HL-60 (cell line): ENCODE measurements at regions not wholly inside any gene's neighbourhood (a gene's known extent, or its start where the extent isn't known, plus 50 kb on each side); places are given as distances from the start of the nearest gene placed in this dataset.

Source experiments
- DNase-seq, 2 experiments: peaks; one replicate each; pipeline ENCODE4 v3.0.0-alpha.2; 2010 to 2020; ENCODE audit warnings: low read depth in 1 of 2, low spot score in 1 of 2
- H3K27ac ChIP-seq: fragments of 250-450 bp; sonication (Bioruptor Pico); replicated peaks from 2 replicates; pipeline ENCODE4 v1.5.1; 2020; ENCODE audit warnings: mild to moderate bottlenecking, moderate library complexity
- H3K27me3 ChIP-seq: fragments of 250-450 bp; sonication (Bioruptor Pico); 2 replicates; pipeline ENCODE4 v1.5.1; 2021; ENCODE audit warnings: mild to moderate bottlenecking, moderate library complexity; ENCODE audit not compliant: insufficient read depth, poor library complexity, severe bottlenecking
- H3K4me3 ChIP-seq: replicated peaks from 2 replicates; pipeline ENCODE4 v1.5.1; 2011; ENCODE audit warnings: mild to moderate bottlenecking, control low read depth, low read length; ENCODE audit not compliant: insufficient read depth
- GABPA ChIP-seq: IDR thresholded peaks from 2 replicates; pipeline ENCODE4 v1.6.1; 2012; ENCODE audit warnings: low read depth
- POLR2AphosphoS5 ChIP-seq: IDR thresholded peaks from 2 replicates; pipeline ENCODE4 v1.6.1; 2012; ENCODE audit warnings: low read depth
- SPI1 ChIP-seq: IDR thresholded peaks from 2 replicates; pipeline ENCODE4 v1.6.1; 2012; ENCODE audit warnings: low read depth, mild to moderate bottlenecking, borderline replicate concordance
- TF ChIP-seq, protein P1 (sequence below): IDR thresholded peaks from 2 replicates; pipeline ENCODE4 v1.6.1; 2012; ENCODE audit warnings: low read depth; ENCODE audit not compliant: insufficient replicate concordance
- TF ChIP-seq, protein P2 (sequence below): IDR thresholded peaks from one replicate; pipeline ENCODE4 v1.5.1; 2011; ENCODE audit warnings: low read length, control low read depth, inconsistent platforms; ENCODE audit not compliant: insufficient read depth

DNA sequence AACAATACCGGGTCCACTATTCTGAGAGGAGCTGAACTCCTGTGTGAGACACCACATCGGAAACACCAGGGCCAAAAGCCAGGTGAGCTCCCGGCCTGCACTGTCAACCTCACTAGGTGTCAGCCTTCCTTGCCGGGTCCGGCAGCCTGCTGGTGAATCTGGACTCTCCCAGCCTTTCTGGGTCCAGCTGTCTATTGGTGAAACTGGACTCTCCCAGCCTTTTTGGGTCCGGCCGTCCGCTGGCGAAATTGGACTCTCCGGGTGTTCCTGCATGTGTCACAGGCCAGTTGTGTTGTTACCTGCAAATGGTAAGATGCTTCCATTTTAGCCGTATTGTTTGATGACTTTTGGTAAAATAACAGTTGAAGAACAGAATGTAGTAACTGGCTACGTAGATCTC lies 801.5 kb downstream of the CDH9 start:
- Histone ChIP-seq H3K27me3 (no peaks in the 10 kb centered on the region), H3K27ac (no peak overlapping the region), H3K4me3 (no peak overlapping the region)
- DNase-seq = no peak
- TF ChIP-seq POLR2AphosphoS5 (no peak), GABPA (no peak), SPI1 (no peak)
- TF ChIP-seq, protein P1, sequence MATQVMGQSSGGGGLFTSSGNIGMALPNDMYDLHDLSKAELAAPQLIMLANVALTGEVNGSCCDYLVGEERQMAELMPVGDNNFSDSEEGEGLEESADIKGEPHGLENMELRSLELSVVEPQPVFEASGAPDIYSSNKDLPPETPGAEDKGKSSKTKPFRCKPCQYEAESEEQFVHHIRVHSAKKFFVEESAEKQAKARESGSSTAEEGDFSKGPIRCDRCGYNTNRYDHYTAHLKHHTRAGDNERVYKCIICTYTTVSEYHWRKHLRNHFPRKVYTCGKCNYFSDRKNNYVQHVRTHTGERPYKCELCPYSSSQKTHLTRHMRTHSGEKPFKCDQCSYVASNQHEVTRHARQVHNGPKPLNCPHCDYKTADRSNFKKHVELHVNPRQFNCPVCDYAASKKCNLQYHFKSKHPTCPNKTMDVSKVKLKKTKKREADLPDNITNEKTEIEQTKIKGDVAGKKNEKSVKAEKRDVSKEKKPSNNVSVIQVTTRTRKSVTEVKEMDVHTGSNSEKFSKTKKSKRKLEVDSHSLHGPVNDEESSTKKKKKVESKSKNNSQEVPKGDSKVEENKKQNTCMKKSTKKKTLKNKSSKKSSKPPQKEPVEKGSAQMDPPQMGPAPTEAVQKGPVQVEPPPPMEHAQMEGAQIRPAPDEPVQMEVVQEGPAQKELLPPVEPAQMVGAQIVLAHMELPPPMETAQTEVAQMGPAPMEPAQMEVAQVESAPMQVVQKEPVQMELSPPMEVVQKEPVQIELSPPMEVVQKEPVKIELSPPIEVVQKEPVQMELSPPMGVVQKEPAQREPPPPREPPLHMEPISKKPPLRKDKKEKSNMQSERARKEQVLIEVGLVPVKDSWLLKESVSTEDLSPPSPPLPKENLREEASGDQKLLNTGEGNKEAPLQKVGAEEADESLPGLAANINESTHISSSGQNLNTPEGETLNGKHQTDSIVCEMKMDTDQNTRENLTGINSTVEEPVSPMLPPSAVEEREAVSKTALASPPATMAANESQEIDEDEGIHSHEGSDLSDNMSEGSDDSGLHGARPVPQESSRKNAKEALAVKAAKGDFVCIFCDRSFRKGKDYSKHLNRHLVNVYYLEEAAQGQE = no peak
- TF ChIP-seq, protein P2, sequence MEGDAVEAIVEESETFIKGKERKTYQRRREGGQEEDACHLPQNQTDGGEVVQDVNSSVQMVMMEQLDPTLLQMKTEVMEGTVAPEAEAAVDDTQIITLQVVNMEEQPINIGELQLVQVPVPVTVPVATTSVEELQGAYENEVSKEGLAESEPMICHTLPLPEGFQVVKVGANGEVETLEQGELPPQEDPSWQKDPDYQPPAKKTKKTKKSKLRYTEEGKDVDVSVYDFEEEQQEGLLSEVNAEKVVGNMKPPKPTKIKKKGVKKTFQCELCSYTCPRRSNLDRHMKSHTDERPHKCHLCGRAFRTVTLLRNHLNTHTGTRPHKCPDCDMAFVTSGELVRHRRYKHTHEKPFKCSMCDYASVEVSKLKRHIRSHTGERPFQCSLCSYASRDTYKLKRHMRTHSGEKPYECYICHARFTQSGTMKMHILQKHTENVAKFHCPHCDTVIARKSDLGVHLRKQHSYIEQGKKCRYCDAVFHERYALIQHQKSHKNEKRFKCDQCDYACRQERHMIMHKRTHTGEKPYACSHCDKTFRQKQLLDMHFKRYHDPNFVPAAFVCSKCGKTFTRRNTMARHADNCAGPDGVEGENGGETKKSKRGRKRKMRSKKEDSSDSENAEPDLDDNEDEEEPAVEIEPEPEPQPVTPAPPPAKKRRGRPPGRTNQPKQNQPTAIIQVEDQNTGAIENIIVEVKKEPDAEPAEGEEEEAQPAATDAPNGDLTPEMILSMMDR = no peak

DNA sequence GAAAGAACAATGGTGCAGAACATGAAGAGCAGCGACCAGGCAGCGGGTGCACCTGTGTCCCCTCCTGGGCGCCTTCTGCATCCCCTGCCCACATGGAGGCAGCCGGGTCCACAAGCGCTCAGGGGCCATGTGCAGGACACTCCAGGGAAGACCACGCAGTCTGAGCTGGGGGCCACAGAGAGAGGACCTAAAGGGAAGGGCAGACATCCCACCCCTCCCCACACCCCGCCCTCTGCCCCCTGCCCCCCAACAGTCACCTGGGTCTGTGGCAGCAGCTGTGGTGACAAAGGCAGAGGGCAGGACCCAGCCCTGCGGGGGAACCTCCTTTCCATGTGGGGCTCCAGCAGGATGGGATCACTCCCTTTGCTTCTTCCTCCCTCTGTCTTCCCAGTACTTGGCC lies 805.7 kb downstream of the CDH9 start:
- H3K4me3 ChIP-seq = no peak overlapping the region
- TF ChIP-seq SPI1 (no peak), GABPA (no peak), POLR2AphosphoS5 (no peak)
- TF ChIP-seq, protein P2 = no peak
- TF ChIP-seq, protein P1 = no peak
- DNase-seq = no peak
- H3K27me3 ChIP-seq = no peaks in the 10 kb centered on the region
- no peak overlapping the region for H3K27ac ChIP-seq

DNA sequence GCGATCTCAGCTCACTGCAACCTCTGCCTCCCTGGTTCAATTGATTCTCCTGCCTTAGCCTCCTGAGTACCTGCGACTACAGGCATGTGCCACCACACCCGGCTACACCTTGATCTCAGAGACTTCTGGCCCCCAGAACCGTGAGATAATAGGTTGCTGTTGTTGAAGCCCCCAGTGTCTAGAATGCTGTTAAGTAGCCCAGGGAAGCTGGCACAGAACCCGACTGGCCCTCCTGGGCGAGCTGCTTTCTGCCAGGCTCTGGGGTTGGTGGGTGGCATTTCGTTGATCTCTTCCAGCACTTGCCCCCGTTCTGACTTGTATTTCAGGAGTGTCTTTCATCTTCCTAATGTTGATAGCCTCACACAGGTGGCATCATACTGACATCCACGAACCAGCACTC lies 807.1 kb downstream of the CDH9 start:
- H3K27me3 ChIP-seq = no peaks in the 10 kb centered on the region
- no peak overlapping the region for H3K27ac ChIP-seq
- no peak for DNase-seq
- TF ChIP-seq, protein P2 = no peak
- no peak for TF ChIP-seq GABPA
- H3K4me3 ChIP-seq = no peak overlapping the region

- DNase-seq = no peak
- Histone ChIP-seq H3K27me3 (no peaks in the 10 kb centered on the region), H3K27ac (no peak overlapping the region), H3K4me3 (no peak overlapping the region)
- TF ChIP-seq, protein P2 = no peak
- TF ChIP-seq, protein P1 = no peak
- TF ChIP-seq GABPA (no peak), POLR2AphosphoS5 (no peak), SPI1 (no peak)
Observed at GRCh38 chr5:26229848-26230247, 808.5 kb downstream of the CDH9 start.
